ENCODE measurements at regions not wholly inside any gene's neighbourhood (a gene's known extent, or its start where the extent isn't known, plus 50 kb on each side); places are given as distances from the start of the nearest gene placed in this dataset.
"Not testable (repeated sequence)": the region's sequence is repeated elsewhere in the genome, so short reads cannot be mapped to it uniquely, and the experiment has no call there.

- no peak for DNase-seq (ENCODE audit: low spot score)
Measured at GRCh38 chr3:177899275-177900067, 636.8 kb upstream of the KCNMB2 start.

DNA sequence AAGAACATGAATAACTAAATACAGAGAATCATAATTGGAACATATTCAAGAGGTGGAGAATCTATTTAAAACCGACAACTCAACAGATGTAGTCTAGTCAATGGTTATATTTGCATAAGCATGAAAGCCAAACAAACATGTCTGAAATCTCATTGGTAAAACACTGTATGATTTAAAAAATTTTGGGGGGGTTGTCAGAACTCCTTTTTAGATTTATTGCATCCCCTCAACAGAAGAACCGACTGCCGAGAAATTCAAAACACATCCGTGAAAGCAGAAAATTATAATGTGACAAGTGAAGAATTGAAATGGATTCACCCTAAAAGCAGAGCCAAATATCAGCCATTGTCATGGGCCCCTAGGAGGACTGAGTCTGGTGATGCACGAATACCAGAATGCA, 633.4 kb upstream of the KCNMB2 start:
- DNase-seq (ENCODE audit: low spot score), result no peak

GRCh38 chr3:177904621-177905020, 631.6 kb upstream of the KCNMB2 start:
- no peak for DNase-seq (ENCODE audit: low spot score)

DNA sequence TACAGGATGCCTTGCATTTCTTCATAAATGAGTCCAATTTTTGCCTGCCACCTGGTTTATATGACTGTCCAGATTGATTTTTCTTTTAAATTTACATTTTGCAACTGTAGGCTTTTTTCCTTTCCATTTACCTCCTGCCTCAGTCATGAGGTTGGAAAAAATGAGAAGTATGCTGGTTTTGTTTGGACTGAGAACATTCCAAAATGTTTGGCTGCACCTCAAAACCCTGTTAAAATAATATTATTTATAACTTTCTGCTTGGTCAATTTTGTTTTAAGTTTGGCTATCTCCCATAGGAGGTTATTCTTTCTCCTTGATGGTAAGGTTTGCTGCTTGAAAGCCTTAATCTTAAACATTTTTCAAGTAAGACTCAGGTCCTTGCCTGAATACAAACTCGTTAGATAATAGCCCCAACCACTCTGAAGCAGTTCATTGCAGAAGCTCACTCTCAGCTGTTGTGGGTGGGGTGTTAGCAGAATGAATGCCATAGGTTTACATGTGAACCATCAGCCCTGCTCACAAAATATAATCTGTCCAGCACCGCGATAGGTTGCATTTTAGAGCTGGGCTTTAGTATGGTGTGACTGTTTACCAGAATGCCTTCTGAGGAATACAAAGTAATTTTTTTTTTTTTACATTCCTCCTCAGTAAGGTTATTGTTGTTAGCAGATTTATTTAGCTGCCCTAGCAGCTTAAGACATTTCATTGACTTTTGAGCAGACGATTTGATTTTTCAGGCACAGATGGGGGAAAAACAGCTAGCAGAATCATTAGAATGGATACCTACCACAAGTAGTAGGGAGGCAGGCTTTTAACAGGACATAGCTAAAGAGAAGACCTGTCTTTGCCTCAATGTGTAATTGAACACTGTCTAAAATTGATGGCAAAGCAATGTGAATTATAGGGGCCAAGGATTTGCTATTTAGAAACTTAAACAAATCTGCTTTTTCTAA, 630.8 kb upstream of the KCNMB2 start:
- DNase-seq (ENCODE audit: low spot score), result no peak

DNA sequence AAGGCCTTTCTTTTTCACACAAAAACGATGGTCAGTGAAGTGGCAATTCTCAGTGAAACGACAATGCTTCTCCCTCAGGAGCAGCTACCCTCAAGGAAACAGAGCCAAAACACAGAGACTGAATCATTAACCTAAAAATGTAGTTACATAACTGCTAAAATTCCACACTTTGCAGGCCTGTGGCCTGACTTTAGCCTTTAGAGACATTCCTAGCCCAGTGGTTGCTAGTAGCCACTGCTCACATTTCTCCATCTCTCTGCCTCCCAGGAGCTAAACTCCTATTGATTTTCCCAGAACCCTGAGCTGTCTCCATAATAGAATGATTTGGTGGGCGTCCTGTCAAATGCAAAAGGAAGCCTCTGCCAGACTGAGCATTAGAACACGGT, 630.1 kb upstream of the KCNMB2 start:
- DNase-seq (ENCODE audit: low spot score), result no peak

- DNase-seq (ENCODE audit: low spot score), result no peak
Measured at GRCh38 chr3:177906578-177907229, 629.5 kb upstream of the KCNMB2 start.

GRCh38 chr3:177909530-177909929, 626.7 kb upstream of the KCNMB2 start:
- not testable (repeated sequence) for DNase-seq (ENCODE audit: low spot score)

- no peak for DNase-seq (ENCODE audit: low spot score)
Measured at GRCh38 chr3:177914224-177914623, 622.0 kb upstream of the KCNMB2 start.

DNA sequence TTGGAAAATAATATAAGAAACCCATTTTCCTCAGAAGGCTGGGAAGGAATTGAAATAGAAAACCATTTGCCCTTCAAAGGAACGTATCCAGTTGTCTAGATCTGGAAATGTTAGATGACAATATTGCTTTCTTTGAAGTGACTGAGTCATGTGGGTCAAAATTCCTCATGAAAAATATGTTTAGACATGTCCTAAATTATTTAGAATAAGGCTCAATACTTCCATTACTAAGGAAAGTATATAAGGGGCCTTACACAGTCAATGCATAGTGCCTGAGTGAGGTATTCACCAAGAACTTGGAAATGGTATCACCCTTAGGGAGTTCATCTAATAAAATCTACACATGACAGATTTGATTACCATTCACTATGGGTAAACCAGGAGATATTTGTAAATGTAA, 619.8 kb upstream of the KCNMB2 start:
- no peak for DNase-seq (ENCODE audit: low spot score)

GRCh38 chr3:177917234-177917861, 618.9 kb upstream of the KCNMB2 start:
- no peak for DNase-seq (ENCODE audit: low spot score)

- no peak for DNase-seq (ENCODE audit: low spot score)
Measured at GRCh38 chr3:177921153-177921552, 615.1 kb upstream of the KCNMB2 start.

GRCh38 chr3:177924261-177924660, 612.0 kb upstream of the KCNMB2 start:
- no peak for DNase-seq (ENCODE audit: low spot score)

DNA sequence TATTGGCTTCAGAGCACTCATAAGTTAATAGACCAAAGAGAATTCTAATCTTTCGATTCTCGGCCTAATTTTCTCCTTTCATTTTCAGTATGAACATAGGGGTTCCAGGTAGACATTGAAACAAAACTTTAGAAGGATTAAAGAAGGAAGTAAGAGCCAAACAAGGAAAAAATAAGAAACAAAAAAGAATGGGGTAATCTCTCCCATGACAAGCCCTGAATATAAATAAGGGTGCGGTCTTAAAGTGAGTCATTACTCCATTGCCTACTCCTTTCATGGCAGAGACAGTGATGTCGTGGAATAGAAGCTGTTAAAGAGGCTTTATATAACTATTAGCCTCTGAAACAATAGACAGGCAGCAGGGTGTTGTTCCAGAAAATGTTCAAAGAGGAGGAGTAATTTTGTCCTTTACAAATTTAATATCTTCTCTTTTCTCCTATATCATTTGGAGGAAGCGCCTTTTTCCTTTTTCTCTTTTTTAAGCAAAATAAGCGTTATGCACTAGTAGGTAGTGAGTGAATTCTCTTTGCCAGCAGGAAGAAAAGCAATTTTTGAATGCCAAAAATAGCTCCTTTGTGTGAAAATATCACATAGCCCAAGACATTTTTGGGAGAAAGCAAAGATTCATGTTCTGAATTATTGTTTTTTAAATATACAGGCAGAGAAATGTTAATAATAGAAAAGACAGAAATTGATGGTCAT, 607.9 kb upstream of the KCNMB2 start:
- peak; percentile 78 for DNase-seq (ENCODE audit: low spot score)

DNA sequence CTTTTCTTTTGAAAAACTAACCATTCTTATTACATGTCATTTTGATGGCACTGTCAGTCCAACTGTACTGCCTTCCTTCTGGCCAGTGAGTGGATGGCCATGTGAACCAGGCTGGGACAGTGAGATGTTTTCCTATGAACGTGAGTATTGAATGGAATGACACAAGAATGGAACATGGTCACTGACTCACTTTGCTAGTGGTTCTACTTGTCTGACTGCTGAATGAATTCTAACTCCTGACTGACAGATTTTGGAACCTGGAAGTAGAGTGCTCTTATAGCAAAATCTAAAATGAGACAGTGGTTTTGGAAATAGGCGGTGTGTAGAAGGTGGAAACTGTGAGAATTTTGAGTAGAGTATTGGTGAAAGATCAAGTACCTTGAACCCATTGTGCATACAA, 606.9 kb upstream of the KCNMB2 start:
- no peak for DNase-seq (ENCODE audit: low spot score)

GRCh38 chr3:177930771-177931170, 605.5 kb upstream of the KCNMB2 start:
- no peak for DNase-seq (ENCODE audit: low spot score)

GRCh38 chr3:177931346-177931745, 604.9 kb upstream of the KCNMB2 start:
- DNase-seq (ENCODE audit: low spot score), result no peak

- DNase-seq (ENCODE audit: low spot score), result no peak
Measured at GRCh38 chr3:177932346-177932745, 603.9 kb upstream of the KCNMB2 start.

GRCh38 chr3:177932750-177933660, 603.2 kb upstream of the KCNMB2 start:
- no peak for DNase-seq (ENCODE audit: low spot score)

DNA sequence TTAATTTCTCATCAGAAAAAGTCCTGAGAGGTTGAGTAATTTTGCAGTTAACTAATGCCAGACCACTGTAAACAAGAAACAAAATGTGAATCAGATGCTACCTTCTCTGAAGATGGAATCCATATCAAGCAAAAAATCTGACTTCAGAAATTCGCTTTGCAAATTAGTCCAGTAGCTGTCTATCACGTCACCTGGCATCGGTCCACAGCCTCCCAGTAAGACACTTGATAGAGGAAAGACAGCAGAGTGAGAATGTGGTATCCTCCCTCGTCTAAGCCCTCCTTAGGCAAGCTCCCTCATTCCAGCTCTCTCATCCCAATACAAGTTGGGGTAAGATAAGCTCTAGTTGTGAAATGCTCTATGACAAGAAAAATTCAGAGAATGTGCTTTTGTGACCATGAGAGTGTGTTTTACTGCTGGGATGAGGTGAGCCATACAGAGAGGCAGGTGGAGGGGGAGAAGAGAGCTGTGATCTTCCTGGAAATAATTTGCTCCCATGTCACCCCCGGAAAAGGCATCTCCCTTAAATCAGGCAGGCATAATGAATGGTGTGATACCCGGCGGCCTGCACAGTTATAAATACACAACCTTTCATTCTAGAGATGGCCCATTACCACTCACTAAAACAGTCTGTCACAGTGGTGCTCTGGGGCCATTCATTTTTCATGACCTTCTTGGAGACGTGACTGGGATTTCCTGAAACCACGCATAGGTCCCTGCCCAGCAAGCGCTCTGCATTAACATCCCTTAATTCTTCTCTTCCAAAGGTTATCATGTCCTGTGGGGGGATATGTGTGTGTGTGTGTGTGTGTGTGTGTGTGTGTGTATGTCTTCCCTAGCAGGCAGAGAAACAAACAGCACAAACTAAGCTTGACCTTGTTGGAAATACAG, 602.0 kb upstream of the KCNMB2 start:
- no peak for DNase-seq (ENCODE audit: low spot score)

Data from LoVo (cell line).